ENCODE measurements at regions not wholly inside any gene's neighbourhood (a gene's known extent, or its start where the extent isn't known, plus 50 kb on each side); places are given as distances from the start of the nearest gene placed in this dataset.

GRCh38 chr2:217732992-217733391 is 269.8 kb downstream of the TNS1 start:
- H3K36me3 Mint-ChIP-seq: no peaks in the 10 kb centered on the region
- H3K27ac Mint-ChIP-seq: peak overlapping the region in 1 of 3 donors; percentile 32
- H3K4me1 Mint-ChIP-seq: peaks cover 1 to 8% (median 5%) of the 10 kb centered on the region in 3 donors
- H3K4me3 Mint-ChIP-seq: no peak overlapping the region
- H3K27me3 Mint-ChIP-seq: peaks cover 4% of the 10 kb centered on the region
- no peaks in the 10 kb centered on the region for H3K9me3 Mint-ChIP-seq

- no peak overlapping the region for H3K4me3 Mint-ChIP-seq
- no peak overlapping the region for H3K27ac Mint-ChIP-seq
- H3K27me3 Mint-ChIP-seq: peaks cover 4% of the 10 kb centered on the region
- no peaks in the 10 kb centered on the region for H3K36me3 Mint-ChIP-seq
- H3K9me3 Mint-ChIP-seq: no peaks in the 10 kb centered on the region
- H3K4me1 Mint-ChIP-seq: peaks cover under 1 to 3% (median 1%) of the 10 kb centered on the region in 3 donors
Observed at GRCh38 chr2:217731805-217732204, 271.0 kb downstream of the TNS1 start.

- H3K27me3 Mint-ChIP-seq: peaks cover 4% of the 10 kb centered on the region
- H3K4me3 Mint-ChIP-seq: peak overlapping the region in 1 of 4 donors; percentile 51
- H3K4me1 Mint-ChIP-seq: no peaks in the 10 kb centered on the region
- H3K27ac Mint-ChIP-seq: no peak overlapping the region
- H3K9me3 Mint-ChIP-seq: no peaks in the 10 kb centered on the region
- no peaks in the 10 kb centered on the region for H3K36me3 Mint-ChIP-seq
Observed at GRCh38 chr2:217729421-217730053, 273.3 kb downstream of the TNS1 start.

GRCh38 chr2:217727801-217728200 is 275.0 kb downstream of the TNS1 start:
- H3K36me3 Mint-ChIP-seq: peaks cover 2% of the 10 kb centered on the region
- H3K27me3 Mint-ChIP-seq: no peaks in the 10 kb centered on the region
- no peaks in the 10 kb centered on the region for H3K4me1 Mint-ChIP-seq
- no peak overlapping the region for H3K4me3 Mint-ChIP-seq
- H3K27ac Mint-ChIP-seq: no peak overlapping the region
- H3K9me3 Mint-ChIP-seq: no peaks in the 10 kb centered on the region

- Mint-ChIP-seq H3K4me1 (no peaks in the 10 kb centered on the region), H3K9me3 (peaks cover 0 to 2% (median 0%) of the 10 kb centered on the region in 3 donors), H3K36me3 (peaks cover 2% of the 10 kb centered on the region), H3K4me3 (no peak overlapping the region), H3K27me3 (no peaks in the 10 kb centered on the region), H3K27ac (no peak overlapping the region)
Observed at GRCh38 chr2:217725409-217725808, 277.4 kb downstream of the TNS1 start.

GRCh38 chr2:217724471-217724870 is 278.3 kb downstream of the TNS1 start:
- H3K27ac Mint-ChIP-seq: no peak overlapping the region

GRCh38 chr2:217723981-217724380 is 278.8 kb downstream of the TNS1 start:
- no peak overlapping the region for H3K27ac Mint-ChIP-seq
- H3K9me3 Mint-ChIP-seq: peaks cover 0 to 2% (median 0%) of the 10 kb centered on the region in 3 donors
- H3K4me1 Mint-ChIP-seq: no peaks in the 10 kb centered on the region
- H3K27me3 Mint-ChIP-seq: peaks cover 2% of the 10 kb centered on the region
- H3K4me3 Mint-ChIP-seq: no peak overlapping the region
- H3K36me3 Mint-ChIP-seq: peaks cover 2% of the 10 kb centered on the region

More at GRCh38 chr2:217724471-217724870, 278.3 kb downstream of the TNS1 start:
- Mint-ChIP-seq H3K4me3 (no peak overlapping the region), H3K27me3 (no peaks in the 10 kb centered on the region), H3K9me3 (peaks cover 0 to 2% (median 0%) of the 10 kb centered on the region in 3 donors), H3K36me3 (peaks cover 2% of the 10 kb centered on the region), H3K4me1 (no peaks in the 10 kb centered on the region)

- peaks cover 2% of the 10 kb centered on the region for H3K36me3 Mint-ChIP-seq
- H3K27ac Mint-ChIP-seq: no peak overlapping the region
- no peaks in the 10 kb centered on the region for H3K4me1 Mint-ChIP-seq
- peaks cover 0 to 2% (median 0%) of the 10 kb centered on the region in 3 donors for H3K9me3 Mint-ChIP-seq
- H3K27me3 Mint-ChIP-seq: peaks cover 4% of the 10 kb centered on the region
- H3K4me3 Mint-ChIP-seq: no peak overlapping the region
Observed at GRCh38 chr2:217722883-217723472, 279.8 kb downstream of the TNS1 start.

GRCh38 chr2:217717646-217718045 is 285.1 kb downstream of the TNS1 start:
- Mint-ChIP-seq H3K9me3 (peaks cover 0 to 2% (median 0%) of the 10 kb centered on the region in 3 donors), H3K27me3 (peaks cover 4% of the 10 kb centered on the region), H3K36me3 (no peaks in the 10 kb centered on the region), H3K4me1 (no peaks in the 10 kb centered on the region), H3K27ac (no peak overlapping the region), H3K4me3 (no peak overlapping the region)

- Mint-ChIP-seq H3K27ac (no peak overlapping the region), H3K36me3 (no peaks in the 10 kb centered on the region), H3K27me3 (peaks cover 4% of the 10 kb centered on the region), H3K4me1 (no peaks in the 10 kb centered on the region), H3K9me3 (no peaks in the 10 kb centered on the region), H3K4me3 (no peak overlapping the region)
Observed at GRCh38 chr2:217715484-217715883, 287.3 kb downstream of the TNS1 start.

GRCh38 chr2:217714287-217714751 is 288.5 kb downstream of the TNS1 start:
- Mint-ChIP-seq H3K27me3 (peaks cover 6% of the 10 kb centered on the region), H3K9me3 (no peaks in the 10 kb centered on the region), H3K4me1 (no peaks in the 10 kb centered on the region), H3K36me3 (no peaks in the 10 kb centered on the region), H3K4me3 (no peak overlapping the region), H3K27ac (no peak overlapping the region)

GRCh38 chr2:217713395-217714286 is 289.2 kb downstream of the TNS1 start:
- Mint-ChIP-seq H3K27me3 (peaks cover 6% of the 10 kb centered on the region), H3K4me3 (no peak overlapping the region), H3K27ac (no peak overlapping the region), H3K36me3 (no peaks in the 10 kb centered on the region), H3K4me1 (no peaks in the 10 kb centered on the region), H3K9me3 (no peaks in the 10 kb centered on the region)

GRCh38 chr2:217712431-217712830 is 290.4 kb downstream of the TNS1 start:
- no peak overlapping the region for H3K27ac Mint-ChIP-seq
- no peak overlapping the region for H3K4me3 Mint-ChIP-seq
- H3K4me1 Mint-ChIP-seq: no peaks in the 10 kb centered on the region
- H3K36me3 Mint-ChIP-seq: no peaks in the 10 kb centered on the region
- H3K9me3 Mint-ChIP-seq: no peaks in the 10 kb centered on the region
- peaks cover 5% of the 10 kb centered on the region for H3K27me3 Mint-ChIP-seq

GRCh38 chr2:217711188-217711587 is 291.6 kb downstream of the TNS1 start:
- no peaks in the 10 kb centered on the region for H3K9me3 Mint-ChIP-seq
- H3K4me3 Mint-ChIP-seq: no peak overlapping the region
- peaks cover 10% of the 10 kb centered on the region for H3K27me3 Mint-ChIP-seq
- peaks cover 0 to under 1% (median 0%) of the 10 kb centered on the region in 3 donors for H3K4me1 Mint-ChIP-seq
- no peak overlapping the region for H3K27ac Mint-ChIP-seq
- no peaks in the 10 kb centered on the region for H3K36me3 Mint-ChIP-seq

GRCh38 chr2:217710211-217710765 is 292.5 kb downstream of the TNS1 start:
- H3K36me3 Mint-ChIP-seq: no peaks in the 10 kb centered on the region
- no peak overlapping the region for H3K27ac Mint-ChIP-seq
- H3K4me3 Mint-ChIP-seq: no peak overlapping the region
- H3K9me3 Mint-ChIP-seq: no peaks in the 10 kb centered on the region
- peaks cover 10% of the 10 kb centered on the region for H3K27me3 Mint-ChIP-seq
- peaks cover 0 to 3% (median 0%) of the 10 kb centered on the region in 3 donors for H3K4me1 Mint-ChIP-seq

All from IgD-negative memory B cell (primary cell).